Endothelial cell of umbilical vein (primary cell): ENCODE measurements at regions not wholly inside any gene's neighbourhood (a gene's known extent, or its start where the extent isn't known, plus 50 kb on each side); places are given as distances from the start of the nearest gene placed in this dataset.

Experiments used
- BruUV-seq: library from RNA; stranded (reverse); fragments of 400-500 nt; replicated peaks from 2 replicates; lab custom pipeline; 2021; lab: Mats Ljungman, UMichigan
- CTCF ChIA-PET: fragments of 300-600, 350-600 bp; sonication (Branson Sonifier 250); formaldehyde crosslinking; loops from one replicate; lab custom pipeline; 2021; ENCODE audit warnings: antibody characterized with exemption, inconsistent platforms; lab: Charles Lee
- POLR2A ChIA-PET: fragments of 300-600, 350-600 bp; sonication (Branson Sonifier 250); formaldehyde crosslinking; loops from one replicate; lab custom pipeline; 2021; ENCODE audit warnings: antibody characterized with exemption, inconsistent platforms; lab: Charles Lee
- DNase-seq: peaks from one replicate; pipeline ENCODE4 v3.0.0-alpha.2; 2011; ENCODE audit warnings: low read depth, low spot score
- FAIRE-seq: peaks from 2 replicates; lab custom pipeline; 2011; peaks lifted over from hg19 to GRCh38; lab: Jason Lieb, UNC
- H2AFZ ChIP-seq: 2 replicates; pipeline ENCODE4 v1.6.0; 2012; ENCODE audit warnings: low read depth, low read length, control low read depth, inconsistent platforms
- H3K27ac ChIP-seq: 2 replicates; pipeline ENCODE4 v1.5.1; 2011; ENCODE audit warnings: low read depth, mild to moderate bottlenecking, control low read depth, low read length, moderate library complexity; ENCODE audit not compliant: insufficient read depth
- H3K27me3 ChIP-seq, 2 experiments: 2 replicates each; pipeline versions ENCODE4 v1.6.0 to v1.6.1; 2011; ENCODE audit warnings: low read length in 2 of 2, mixed read lengths in 1 of 2; ENCODE audit not compliant: control insufficient read depth in 2 of 2, insufficient read depth in 2 of 2
- H3K36me3 ChIP-seq, 2 experiments: 2 replicates in 1 of 2; 3 replicates in 1 of 2; pipeline ENCODE4 v1.5.1; 2011; ENCODE audit warnings: low read length in 2 of 2, mild to moderate bottlenecking in 1 of 2, moderate library complexity in 1 of 2; ENCODE audit not compliant: control insufficient read depth in 2 of 2, insufficient read depth in 2 of 2; ENCODE audit errors: extremely low read depth in 1 of 2
- H3K4me1 ChIP-seq: 3 replicates; pipeline ENCODE4 v1.5.1; 2011; ENCODE audit warnings: mild to moderate bottlenecking, low read length; ENCODE audit not compliant: control insufficient read depth, insufficient read depth; ENCODE audit errors: extremely low read depth
- H3K4me2 ChIP-seq: 2 replicates; pipeline ENCODE4 v1.6.1; 2011; ENCODE audit warnings: low read length, control low read depth, mixed read lengths; ENCODE audit not compliant: insufficient read depth
- H3K4me3 ChIP-seq, 3 experiments: fragments of 200-600 bp in 1 of 3; sonication (generic), shearing (Covaris generic) in 1 of 3; replicated peaks in 1 of 3; 2 replicates each; pipeline ENCODE4 v1.5.1; 2011 to 2016; ENCODE audit warnings: control low read depth in 3 of 3, low read length in 3 of 3, mild to moderate bottlenecking in 2 of 3, inconsistent platforms in 1 of 3, low read depth in 1 of 3, moderate library complexity in 1 of 3; ENCODE audit not compliant: insufficient read depth in 1 of 3
- H3K79me2 ChIP-seq: 2 replicates; pipeline ENCODE4 v1.6.0; 2012; ENCODE audit warnings: low read length, inconsistent platforms; ENCODE audit not compliant: control insufficient read depth, insufficient read depth
- H3K9ac ChIP-seq: replicated peaks from 2 replicates; pipeline ENCODE3; 2011; ENCODE audit warnings: low read length, control low read depth; ENCODE audit not compliant: insufficient read depth; ENCODE audit errors: extremely low read depth
- H3K9me1 ChIP-seq: replicated peaks from 3 replicates; pipeline ENCODE4 v1.6.0; 2011; ENCODE audit warnings: mild to moderate bottlenecking, low read length; ENCODE audit not compliant: control insufficient read depth, insufficient read depth; ENCODE audit errors: extremely low read depth
- H3K9me3 ChIP-seq: replicated peaks from 2 replicates; pipeline ENCODE4 v1.5.1; 2012; ENCODE audit warnings: low read length, inconsistent platforms; ENCODE audit not compliant: control insufficient read depth, insufficient read depth
- H4K20me1 ChIP-seq: replicated peaks from 2 replicates; pipeline ENCODE3; 2011; ENCODE audit warnings: mild to moderate bottlenecking, low read length; ENCODE audit not compliant: control insufficient read depth, insufficient read depth; ENCODE audit errors: extremely low read depth
- CTCF ChIP-seq, 2 donors: IDR thresholded peaks; 1 replicate in 1 of 2; 2 replicates in 1 of 2; pipeline ENCODE4 v1.5.1; 2011; ENCODE audit warnings: low read length in 2 of 2, mild to moderate bottlenecking in 2 of 2, moderate library complexity in 2 of 2, control low read depth in 1 of 2, inconsistent platforms in 1 of 2, low read depth in 1 of 2; ENCODE audit not compliant: insufficient read depth in 1 of 2; ENCODE audit errors: extremely low read depth in 1 of 2
- EZH2 ChIP-seq: IDR thresholded peaks from 2 replicates; pipeline ENCODE4 v1.6.1; 2012; ENCODE audit warnings: borderline replicate concordance, low read depth, mild to moderate bottlenecking, moderate library complexity, low read length, inconsistent platforms; ENCODE audit not compliant: severe bottlenecking
- FOS ChIP-seq: IDR thresholded peaks from 2 replicates; pipeline ENCODE4 v1.6.1; 2011; ENCODE audit warnings: mild to moderate bottlenecking, low read length, moderate library complexity, borderline replicate concordance; ENCODE audit not compliant: insufficient read depth
- GATA2 ChIP-seq: IDR thresholded peaks from 2 replicates; pipeline ENCODE4 v1.7.0; 2011; ENCODE audit warnings: low read depth, mild to moderate bottlenecking, moderate library complexity, mixed read lengths, low read length; ENCODE audit not compliant: insufficient read length, insufficient read depth
- JUN ChIP-seq: IDR thresholded peaks from 2 replicates; pipeline ENCODE4 v1.6.1; 2011; ENCODE audit warnings: borderline replicate concordance, low read depth; ENCODE audit not compliant: insufficient read length, insufficient read depth
- MAX ChIP-seq: IDR thresholded peaks from 2 replicates; pipeline ENCODE4 v1.6.1; 2011; ENCODE audit not compliant: insufficient read depth, insufficient read length
- MYC ChIP-seq: IDR thresholded peaks from one replicate; pipeline ENCODE4 v1.6.1; 2011; ENCODE audit warnings: mild to moderate bottlenecking, low read depth, low read length
- POLR2A ChIP-seq: IDR thresholded peaks from 2 replicates; pipeline ENCODE4 v1.6.1; 2012; ENCODE audit warnings: low read depth, mild to moderate bottlenecking, control low read depth, low read length
- POLR2AphosphoS5 ChIP-seq: IDR thresholded peaks from 2 replicates; pipeline ENCODE4 v1.6.1; 2012; ENCODE audit warnings: low read depth, mild to moderate bottlenecking, control low read depth, low read length, moderate library complexity; ENCODE audit not compliant: insufficient read depth
- dilution Hi-C: fragments of 300-500 bp; cut with MboI; formaldehyde crosslinking; loops from one replicate; pipeline ENCODE4 v1.15.0; 2019; ENCODE audit warnings: low sequenced_read_pairs; ENCODE audit not compliant: extremely low pct_ligation_motif_present
- intact Hi-C: fragments of 100-400 bp; cut with micrococcal nuclease; formaldehyde crosslinking; loops from one replicate; pipeline ENCODE4 v1.10.0; 2022

- Histone ChIP-seq H3K4me3 (no peak overlapping the region), H3K4me1 (no peaks in the 10 kb centered on the region), H3K4me2 (no peak overlapping the region), H3K9me1 (no peaks in the 10 kb centered on the region), H3K9me3 (no peaks in the 10 kb centered on the region), H2AFZ (no peak overlapping the region), H3K9ac (no peak overlapping the region), H3K36me3 (no peaks in the 10 kb centered on the region), H3K27me3 (peaks cover 9% of the 10 kb centered on the region in 2 experiments), H3K79me2 (no peaks in the 10 kb centered on the region), H3K27ac (no peak overlapping the region), H4K20me1 (no peaks in the 10 kb centered on the region)
- intact Hi-C loops (no loop called here), dilution Hi-C loops (no loop called here)
- FAIRE-seq: no peak
- ChIA-PET POLR2A (no interaction called here), CTCF (interaction anchor here (0.8 kb wide), 1 partner anchor 13 kb away, joined by 3 read pairs; no protein-coding TSS in a partner anchor)
- TF ChIP-seq FOS: no peak
- TF ChIP-seq EZH2: no peak
- TF ChIP-seq MYC: no peak
- TF ChIP-seq JUN: no peak
- no peak for TF ChIP-seq CTCF (IDR thresholded peaks at IDR 0.05; ENCODE audit: extremely low read depth in 1 of 2, insufficient read depth in 1 of 2, low read depth in 1 of 2, low read length in 2 of 2)
- no peak for TF ChIP-seq MAX
- no peak for TF ChIP-seq POLR2AphosphoS5
- no peak for TF ChIP-seq GATA2
- no peak for TF ChIP-seq POLR2A
- no TSS peak for BruUV-seq
- no peak for DNase-seq
Measured at GRCh38 chr20:6863355-6863754, 95.9 kb downstream of the BMP2 start.
